ENCODE measurements at regions not wholly inside any gene's neighbourhood (a gene's known extent, or its start where the extent isn't known, plus 50 kb on each side); places are given as distances from the start of the nearest gene placed in this dataset.

GRCh38 chr13:61797397-61797796 is 381.7 kb upstream of the PCDH20 start:
- DNase-seq (ENCODE audit: low read depth in 2 of 3, low spot score in 1 of 3): no peak

- DNase-seq (ENCODE audit: low read depth in 2 of 3, low spot score in 1 of 3): no peak
These were observed 379.9 kb upstream of the PCDH20 start for GRCh38 chr13:61795580-61795979.

DNA sequence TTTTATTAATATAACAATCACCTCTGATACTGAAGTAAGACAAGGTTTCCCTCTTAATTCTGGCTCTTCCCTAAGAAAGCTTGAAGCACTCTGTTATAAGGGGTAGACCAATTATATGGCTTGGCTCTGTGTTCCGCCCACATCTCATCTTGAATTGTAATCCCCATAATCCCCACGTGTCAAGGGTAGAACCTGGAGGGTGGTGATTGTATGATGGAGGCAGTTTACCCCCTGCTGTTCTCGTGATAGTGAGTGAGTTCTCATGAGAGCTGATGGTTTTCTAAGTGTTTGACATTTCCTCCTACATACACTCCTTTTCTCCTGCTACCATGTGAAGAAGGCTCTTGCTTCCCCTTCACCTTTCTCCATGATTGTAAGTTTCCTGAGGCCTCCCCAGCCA is 363.8 kb upstream of the PCDH20 start:
- DNase-seq (ENCODE audit: low read depth in 2 of 3, low spot score in 1 of 3): no peak

DNA sequence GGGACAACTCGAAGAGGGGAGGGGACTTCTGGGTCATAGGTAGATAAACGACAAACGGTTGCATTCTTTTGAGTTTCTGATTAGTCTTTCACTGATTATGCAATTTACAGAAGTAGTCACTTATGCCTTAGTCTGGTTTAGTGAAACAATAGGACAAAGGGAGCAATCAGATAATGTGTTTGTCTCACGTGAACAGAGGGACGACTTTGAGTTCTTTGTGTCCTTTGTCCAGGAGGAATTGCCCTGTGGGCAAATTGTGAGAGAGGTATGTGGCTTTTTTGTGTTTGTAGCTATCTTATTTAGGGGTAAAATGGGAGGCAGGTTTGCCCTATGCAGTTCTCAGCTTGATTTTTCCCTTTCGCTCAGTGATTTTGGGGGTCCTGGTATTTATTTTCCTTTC is 362.9 kb upstream of the PCDH20 start:
- DNase-seq (ENCODE audit: low read depth in 2 of 3, low spot score in 1 of 3): no peak

DNA sequence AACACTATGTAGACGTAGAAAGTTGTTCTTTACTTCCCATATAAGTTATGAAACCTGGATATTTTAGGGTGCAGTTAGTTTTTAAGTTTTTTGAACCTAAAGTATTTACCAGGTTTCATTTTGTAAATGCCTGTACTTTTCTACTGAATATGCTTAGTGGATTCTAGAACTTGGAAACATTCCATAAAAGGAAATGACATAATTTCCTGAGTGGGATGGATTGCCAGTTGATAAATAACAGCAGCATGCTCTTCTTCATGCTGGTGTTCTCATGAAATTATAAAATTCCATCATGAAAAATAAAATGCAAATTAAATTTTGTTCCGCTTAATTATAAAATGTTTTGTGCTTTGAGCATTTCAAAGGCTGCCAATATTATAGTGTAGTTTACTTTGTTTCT is 362.2 kb upstream of the PCDH20 start:
- no peak for DNase-seq (ENCODE audit: low read depth in 2 of 3, low spot score in 1 of 3)

GRCh38 chr13:61777271-61777670 is 361.6 kb upstream of the PCDH20 start:
- DNase-seq (ENCODE audit: low read depth in 2 of 3, low spot score in 1 of 3): no peak

DNA sequence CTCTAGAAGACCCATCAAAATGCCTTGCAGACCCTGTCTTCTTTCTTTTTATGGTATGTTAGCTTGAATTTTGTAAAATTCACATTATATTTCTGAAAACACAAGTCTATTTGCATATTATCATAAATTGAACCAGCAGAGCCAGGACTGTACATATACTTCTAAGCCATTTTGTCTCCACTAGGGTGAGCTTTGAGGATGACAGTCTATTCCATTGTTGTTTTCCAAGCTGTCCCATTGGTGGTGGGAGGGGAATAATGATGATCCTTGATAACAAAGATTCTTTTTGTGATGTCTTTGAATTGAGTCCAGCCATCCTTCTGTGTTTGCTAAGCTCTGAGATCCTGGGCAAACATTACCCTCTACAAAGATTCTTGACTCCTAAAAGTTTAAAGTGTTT is 359.3 kb upstream of the PCDH20 start:
- no peak for DNase-seq (ENCODE audit: low read depth in 2 of 3, low spot score in 1 of 3)

GRCh38 chr13:61770681-61771080 is 355.0 kb upstream of the PCDH20 start:
- DNase-seq (ENCODE audit: low read depth in 2 of 3, low spot score in 1 of 3): no peak

DNA sequence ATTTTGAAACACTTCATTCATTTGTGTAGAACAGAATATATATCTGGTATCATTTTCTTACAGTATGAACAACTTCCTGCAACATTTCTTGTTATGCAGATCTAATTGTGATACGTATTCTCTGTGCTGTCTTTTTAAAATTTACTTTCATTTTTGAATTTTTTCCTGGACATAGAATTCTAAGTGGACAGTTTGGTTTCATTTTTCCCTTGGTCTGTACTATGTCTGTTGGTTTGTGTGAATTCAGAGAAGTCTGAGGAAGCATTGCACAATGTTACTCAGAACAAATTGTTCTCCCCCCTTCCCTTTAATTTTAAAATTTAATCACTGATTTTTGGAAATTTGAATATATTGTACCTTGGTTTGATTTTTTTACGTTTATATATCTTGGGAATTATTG is 352.5 kb upstream of the PCDH20 start:
- no peak for DNase-seq (ENCODE audit: low read depth in 2 of 3, low spot score in 1 of 3)

GRCh38 chr13:61766667-61767058 is 351.0 kb upstream of the PCDH20 start:
- no peak for DNase-seq (ENCODE audit: low read depth in 2 of 3, low spot score in 1 of 3)

GRCh38 chr13:61765940-61766666 is 350.5 kb upstream of the PCDH20 start:
- no peak for DNase-seq (ENCODE audit: low read depth in 2 of 3, low spot score in 1 of 3)

- DNase-seq (ENCODE audit: low read depth in 2 of 3, low spot score in 1 of 3): no peak
These were observed 349.6 kb upstream of the PCDH20 start for GRCh38 chr13:61765181-61765742.

DNA sequence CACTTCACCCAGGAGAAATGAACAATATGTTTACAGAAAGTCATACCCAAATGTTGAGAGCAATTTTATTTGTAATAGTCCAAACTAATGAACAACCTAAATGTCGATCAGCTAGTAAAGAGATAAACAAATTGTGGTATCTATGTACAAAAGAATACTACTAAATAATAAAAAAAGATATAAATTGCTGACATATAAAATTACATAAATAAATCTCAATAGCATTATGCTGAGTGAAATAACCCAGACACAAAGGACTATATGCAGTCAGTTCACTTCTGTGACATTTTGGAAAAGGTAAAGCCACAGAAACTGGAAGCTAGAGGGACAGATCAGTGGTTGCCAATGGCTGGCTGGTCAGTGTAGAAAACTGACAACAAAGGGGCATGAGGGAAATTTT is 346.0 kb upstream of the PCDH20 start:
- no peak for DNase-seq (ENCODE audit: low read depth in 2 of 3, low spot score in 1 of 3)

DNA sequence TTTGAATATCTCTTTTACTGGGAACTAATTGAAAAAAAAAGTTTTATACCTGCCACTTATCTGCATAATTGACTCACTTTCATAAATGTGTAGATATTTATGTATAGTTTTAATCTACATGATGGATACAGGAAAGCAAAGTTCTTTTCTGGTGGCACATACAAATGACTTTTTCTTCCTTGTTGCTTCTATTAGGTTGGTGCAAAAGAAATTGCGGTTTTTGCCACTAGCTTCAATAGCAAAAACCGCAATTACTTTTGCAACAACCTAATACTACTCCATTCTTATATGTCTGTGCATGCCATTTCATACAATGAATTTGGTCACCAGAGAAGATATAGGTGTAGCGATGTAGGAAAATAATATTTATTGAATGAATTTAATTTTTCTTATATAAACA is 344.5 kb upstream of the PCDH20 start:
- no peak for DNase-seq (ENCODE audit: low read depth in 2 of 3, low spot score in 1 of 3)

DNA sequence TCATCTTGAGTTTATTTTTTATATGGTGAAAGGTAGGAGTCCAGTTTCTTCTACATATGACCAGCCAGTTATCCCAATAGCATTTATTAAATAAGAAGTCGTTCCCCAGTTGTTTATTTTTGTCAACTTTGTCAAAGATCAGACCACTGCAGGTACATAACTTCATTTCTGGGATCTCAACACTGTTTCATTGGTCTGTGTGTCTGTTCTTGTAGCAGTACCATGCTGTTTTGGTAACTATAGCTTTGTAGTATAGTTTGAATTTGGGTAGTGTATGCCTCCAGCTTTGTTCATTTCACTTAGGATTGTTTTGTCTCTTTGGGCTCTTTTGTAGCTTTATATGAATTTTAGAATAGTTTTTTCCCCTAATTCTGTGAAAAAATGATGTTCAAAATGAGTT is 340.4 kb upstream of the PCDH20 start:
- DNase-seq (ENCODE audit: low read depth in 2 of 3, low spot score in 1 of 3): no peak

DNA sequence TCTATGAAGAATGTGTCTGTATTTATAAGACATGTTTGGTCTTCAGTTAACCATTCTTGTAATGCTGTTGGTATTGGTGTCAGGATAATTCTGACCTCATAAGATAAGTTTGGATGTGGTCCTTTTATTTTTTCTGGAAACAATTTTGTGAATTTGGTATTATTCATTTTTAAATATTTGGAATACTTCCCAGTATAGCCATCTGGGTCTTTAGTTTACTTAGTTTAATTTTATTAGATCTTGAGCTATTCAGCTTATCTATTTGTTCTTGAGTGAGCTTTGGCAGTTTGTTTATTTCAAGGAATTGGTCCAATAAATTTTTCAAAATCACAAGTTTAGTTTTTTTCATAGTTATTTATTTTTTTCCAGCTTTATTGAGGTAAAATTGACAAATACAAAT is 335.4 kb upstream of the PCDH20 start:
- no peak for DNase-seq (ENCODE audit: low read depth in 2 of 3, low spot score in 1 of 3)

GRCh38 chr13:61738236-61738750 is 322.6 kb upstream of the PCDH20 start:
- DNase-seq (ENCODE audit: low read depth in 2 of 3, low spot score in 1 of 3): no peak

DNA sequence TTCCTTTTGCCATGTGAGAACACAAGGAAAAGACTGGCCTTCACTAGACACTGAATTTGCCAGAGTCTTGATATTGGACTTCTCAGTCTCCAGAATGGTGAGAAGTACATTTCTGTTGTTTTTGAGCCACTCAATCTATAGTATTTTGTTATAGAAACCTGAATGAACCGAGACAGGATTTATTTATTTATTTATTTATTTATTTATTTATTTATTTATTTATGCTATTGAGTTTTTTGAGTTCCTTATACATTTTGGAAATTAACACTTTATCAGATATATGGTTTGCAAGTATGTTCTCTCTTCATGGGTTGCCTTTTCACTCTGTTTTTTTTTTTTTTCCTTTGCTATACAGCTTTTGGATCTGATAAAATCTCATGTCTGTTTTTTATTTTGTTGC is 319.0 kb upstream of the PCDH20 start:
- DNase-seq (ENCODE audit: low read depth in 2 of 3, low spot score in 1 of 3): no peak

DNA sequence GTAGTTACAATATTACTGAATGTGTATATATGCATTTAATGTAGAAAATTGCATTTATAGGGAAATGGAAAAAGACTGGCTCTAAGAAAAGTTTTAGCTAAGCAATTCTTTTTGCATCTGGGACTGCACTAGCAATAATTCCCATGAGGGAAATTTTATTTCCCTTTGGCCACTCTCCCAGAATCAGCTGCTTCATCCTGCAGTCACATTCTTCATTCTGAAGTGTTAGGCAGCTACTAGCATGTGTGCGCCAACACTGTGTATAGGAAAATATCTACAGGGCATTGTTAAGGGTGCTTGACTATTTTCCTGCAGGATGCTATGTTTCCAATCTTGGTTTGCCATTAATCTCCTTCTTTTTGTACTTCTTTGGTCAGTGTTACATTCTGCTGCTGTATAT is 312.8 kb upstream of the PCDH20 start:
- DNase-seq (ENCODE audit: low read depth in 2 of 3, low spot score in 1 of 3): no peak

DNA sequence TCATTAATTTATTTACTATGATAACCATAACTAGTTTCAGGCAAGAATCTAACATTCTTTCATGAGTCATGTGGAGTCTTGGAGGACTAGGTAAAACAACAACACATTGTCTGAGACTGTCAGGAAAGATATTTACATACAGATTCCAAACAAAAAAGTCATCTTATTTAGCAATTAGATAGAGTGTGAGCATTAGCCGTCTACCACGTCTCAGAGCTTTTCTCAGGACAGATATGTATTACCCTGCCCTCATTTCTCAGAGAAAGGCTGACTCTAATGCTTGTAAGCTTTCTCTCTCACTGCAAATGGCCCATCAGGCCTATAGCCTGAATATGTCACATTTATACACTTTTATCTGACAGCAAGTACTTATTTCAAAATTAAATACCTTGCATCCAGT is 312.1 kb upstream of the PCDH20 start:
- DNase-seq (ENCODE audit: low read depth in 2 of 3, low spot score in 1 of 3): no peak

DNA sequence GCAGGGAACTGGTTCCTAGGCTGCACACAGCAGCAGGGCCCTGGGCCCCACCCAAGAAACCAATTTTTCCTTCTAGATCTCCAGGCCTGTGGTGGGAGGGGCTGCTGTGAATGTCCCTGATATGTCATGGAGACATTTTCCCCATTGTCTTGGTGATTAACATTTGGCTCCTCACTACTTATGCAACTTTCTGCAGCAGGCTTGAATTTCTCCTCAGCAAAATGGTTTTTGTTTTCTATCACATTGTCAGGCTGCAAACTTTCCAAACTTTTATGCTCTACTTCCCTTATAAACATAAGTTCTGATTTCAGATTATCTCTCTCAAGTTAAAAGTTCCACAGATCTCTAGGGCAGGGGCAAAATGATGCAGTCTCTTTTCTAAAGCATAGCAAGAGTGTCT is 310.2 kb upstream of the PCDH20 start:
- DNase-seq (ENCODE audit: low read depth in 2 of 3, low spot score in 1 of 3): no peak

- no peak for DNase-seq (ENCODE audit: low read depth in 2 of 3, low spot score in 1 of 3)
These were observed 306.5 kb upstream of the PCDH20 start for GRCh38 chr13:61722119-61722518.

- DNase-seq (ENCODE audit: low read depth in 2 of 3, low spot score in 1 of 3): no peak
These were observed 297.0 kb upstream of the PCDH20 start for GRCh38 chr13:61712621-61713020.
